WTC11 (cell line): ENCODE measurements at regions not wholly inside any gene's neighbourhood (a gene's known extent, or its start where the extent isn't known, plus 50 kb on each side); places are given as distances from the start of the nearest gene placed in this dataset.

Source experiments
- ATAC-seq: fragments of 200-7000 bp; cut with Tn5 transposase; 2 replicates; pipeline ENCODE4 v1.10.0; 2021; ENCODE audit warnings: mild to moderate bottlenecking, moderate library complexity
- CTCF ChIA-PET: fragments of 300-600 bp; sonication (Branson Sonifier 250); formaldehyde crosslinking; loops from one replicate; lab custom pipeline; 2021; ENCODE audit warnings: antibody characterized with exemption; lab: Charles Lee
- POLR2A ChIA-PET: fragments of 350-600 bp; sonication (Branson Sonifier 250); formaldehyde crosslinking; loops from one replicate; lab custom pipeline; 2021; ENCODE audit warnings: antibody characterized with exemption; lab: Charles Lee
- DNase-seq: peaks from one replicate; pipeline ENCODE4 v3.0.0; 2021; ENCODE audit warnings: low spot score
- H3K27ac Mint-ChIP-seq: 2 replicates; pipeline ENCODE4 v1.8.0; 2021; ENCODE audit warnings: mixed read lengths
- H3K27me3 Mint-ChIP-seq: 2 replicates; pipeline ENCODE4 v1.8.0; 2021; ENCODE audit warnings: low read depth, mild to moderate bottlenecking, moderate library complexity, mixed read lengths
- H3K36me3 Mint-ChIP-seq: 2 replicates; pipeline ENCODE4 v1.8.0; 2021; ENCODE audit warnings: mixed read lengths
- H3K4me1 Mint-ChIP-seq: 2 replicates; pipeline ENCODE4 v1.8.0; 2022; ENCODE audit warnings: mixed read lengths
- H3K4me3 Mint-ChIP-seq: 2 replicates; pipeline ENCODE4 v1.8.0; 2021; ENCODE audit warnings: mild to moderate bottlenecking, moderate library complexity, mixed read lengths
- H3K9me3 Mint-ChIP-seq: 2 replicates; pipeline ENCODE4 v1.8.0; 2021; ENCODE audit warnings: mixed read lengths
- ATF2 ChIP-seq: sonication (generic); formaldehyde crosslinking; IDR thresholded peaks from 2 replicates; pipeline ENCODE4 v1.8.1; 2022; ENCODE audit warnings: low read depth, missing genetic modification reagents, borderline replicate concordance
- CBFB ChIP-seq: sonication (generic); formaldehyde crosslinking; IDR thresholded peaks from 2 replicates; pipeline ENCODE4 v1.8.1; 2022; ENCODE audit warnings: mild to moderate bottlenecking, low read depth, missing genetic modification reagents
- CREB1 ChIP-seq: sonication (generic); formaldehyde crosslinking; IDR thresholded peaks from 2 replicates; pipeline ENCODE4 v1.8.0; 2023; ENCODE audit warnings: mild to moderate bottlenecking, missing genetic modification reagents
- EMX1 ChIP-seq: fragments of 250-450 bp; sonication (Bioruptor Pico); IDR thresholded peaks from 2 replicates; pipeline ENCODE4 v1.8.0; 2021; ENCODE audit warnings: mild to moderate bottlenecking
- GABPB1 ChIP-seq: sonication (generic); formaldehyde crosslinking; IDR thresholded peaks from 2 replicates; pipeline ENCODE4 v1.8.1; 2023; ENCODE audit warnings: mild to moderate bottlenecking, missing genetic modification reagents
- JAZF1 ChIP-seq: fragments of 250-450 bp; sonication (Bioruptor Pico); IDR thresholded peaks from 2 replicates; pipeline ENCODE4 v1.9.0; 2021; ENCODE audit warnings: moderate library complexity, mild to moderate bottlenecking, inconsistent platforms
- MAX ChIP-seq: sonication (generic); formaldehyde crosslinking; IDR thresholded peaks from 2 replicates; pipeline ENCODE4 v1.8.0; 2022; ENCODE audit warnings: mild to moderate bottlenecking, missing genetic modification reagents
- MLX ChIP-seq: sonication (generic); formaldehyde crosslinking; IDR thresholded peaks from 2 replicates; pipeline ENCODE4 v1.8.1; 2023; ENCODE audit warnings: mild to moderate bottlenecking, missing genetic modification reagents, moderate library complexity
- MXD4 ChIP-seq: fragments of 250-450 bp; sonication (Bioruptor Pico); IDR thresholded peaks from 2 replicates; pipeline ENCODE4 v1.8.0; 2021; ENCODE audit warnings: mild to moderate bottlenecking, moderate library complexity, borderline replicate concordance
- NFYB ChIP-seq: sonication (generic); formaldehyde crosslinking; conservative IDR thresholded peaks from 2 replicates; pipeline ENCODE4 v1.8.0; 2022; ENCODE audit warnings: low read depth, missing genetic modification reagents
- PREB ChIP-seq: sonication (generic); formaldehyde crosslinking; IDR thresholded peaks from 2 replicates; pipeline ENCODE4 v1.8.1; 2022; ENCODE audit warnings: mild to moderate bottlenecking, missing genetic modification reagents, moderate library complexity, borderline replicate concordance
- PRRX2 ChIP-seq: fragments of 250-450 bp; sonication (Bioruptor Pico); IDR thresholded peaks from 2 replicates; pipeline ENCODE4 v1.8.0; 2021; ENCODE audit warnings: mild to moderate bottlenecking
- STAT6 ChIP-seq: sonication (generic); formaldehyde crosslinking; conservative IDR thresholded peaks from 2 replicates; pipeline ENCODE4 v1.8.1; 2023; ENCODE audit warnings: mild to moderate bottlenecking, low read depth, missing genetic modification reagents, moderate library complexity
- ZNF121 ChIP-seq: sonication (generic); formaldehyde crosslinking; IDR thresholded peaks from 2 replicates; pipeline ENCODE4 v1.8.0; 2023; ENCODE audit warnings: missing genetic modification reagents
- ZNF263 ChIP-seq: sonication (generic); formaldehyde crosslinking; IDR thresholded peaks from 2 replicates; pipeline ENCODE4 v1.8.1; 2022; ENCODE audit warnings: low read depth, mild to moderate bottlenecking, moderate library complexity, missing genetic modification reagents
- ZNF532 ChIP-seq: fragments of 250-450 bp; sonication (Bioruptor Pico); IDR thresholded peaks from 2 replicates; pipeline ENCODE4 v1.9.0; 2021; ENCODE audit warnings: mild to moderate bottlenecking, borderline replicate concordance
- ZNF671 ChIP-seq: fragments of 250-450 bp; sonication (Bioruptor Pico); IDR thresholded peaks from 2 replicates; pipeline ENCODE4 v1.8.0; 2021; ENCODE audit warnings: mild to moderate bottlenecking

GRCh38 chr2:16032282-16033031 is 92.1 kb downstream of the MYCN start:
- no peak for DNase-seq
- POLR2A ChIA-PET = no interaction called here
- Mint-ChIP-seq H3K4me1 (peaks cover 41% of the 10 kb centered on the region), H3K36me3 (no peaks in the 10 kb centered on the region), H3K27me3 (no peaks in the 10 kb centered on the region), H3K9me3 (no peaks in the 10 kb centered on the region)
- TF ChIP-seq MAX (CRISPR knock-in tag) (no peak), EMX1 (no peak), ZNF671 (CRISPR knock-in tag) (no peak), JAZF1 (CRISPR knock-in tag) (no peak), ZNF263 (no peak), MXD4 (CRISPR knock-in tag) (no peak), GABPB1 (CRISPR knock-in tag) (no peak), MLX (CRISPR knock-in tag) (no peak)
- TF ChIP-seq, all 79 proteins: peak for 0
- no peak overlapping the region for H3K4me3 Mint-ChIP-seq
- no peak for ATAC-seq
- no peak overlapping the region for H3K27ac Mint-ChIP-seq
- CTCF ChIA-PET = interaction anchor here (0.6 to 2.1 kb wide), 2 partner anchors 76 to 88 kb away, joined by 3 to 12 read pairs; no protein-coding TSS in a partner anchor

- no peak for TF ChIP-seq PRRX2 (CRISPR knock-in tag)
- no peak for TF ChIP-seq PREB
- no peak for TF ChIP-seq NFYB (CRISPR knock-in tag)
- TF ChIP-seq STAT6 (CRISPR knock-in tag) = no peak
- no peak for TF ChIP-seq CREB1 (CRISPR knock-in tag)
- no peak for TF ChIP-seq ZNF263
- TF ChIP-seq ATF2 = no peak
- TF ChIP-seq CBFB (CRISPR knock-in tag) = no peak
- peaks cover 45% of the 10 kb centered on the region for H3K4me1 Mint-ChIP-seq
Measured at GRCh38 chr2:16031848-16032159, 91.5 kb downstream of the MYCN start.

GRCh38 chr2:16031058-16031847 is 90.9 kb downstream of the MYCN start:
- H3K27ac Mint-ChIP-seq = no peak overlapping the region
- CTCF ChIA-PET = interaction anchor here (1.2 to 1.8 kb wide), 2 partner anchors 87 to 251 kb away, joined by 3 to 4 read pairs; no protein-coding TSS in a partner anchor
- no peak for ATAC-seq

More at GRCh38 chr2:16031848-16032159, 91.5 kb downstream of the MYCN start:
- H3K9me3 Mint-ChIP-seq = no peaks in the 10 kb centered on the region
- CTCF ChIA-PET = no interaction called here
- no peaks in the 10 kb centered on the region for H3K36me3 Mint-ChIP-seq
- no peak overlapping the region for H3K27ac Mint-ChIP-seq
- ATAC-seq = no peak
- no peaks in the 10 kb centered on the region for H3K27me3 Mint-ChIP-seq
- POLR2A ChIA-PET = no interaction called here
- H3K4me3 Mint-ChIP-seq = no peak overlapping the region
- DNase-seq = no peak

More at GRCh38 chr2:16031058-16031847, 90.9 kb downstream of the MYCN start:
- Mint-ChIP-seq H3K36me3 (no peaks in the 10 kb centered on the region), H3K4me1 (peaks cover 49% of the 10 kb centered on the region), H3K9me3 (no peaks in the 10 kb centered on the region), H3K4me3 (no peak overlapping the region), H3K27me3 (0 out of 2 replicates have a peak, but pooled peaks cover under 1% of the 10 kb centered on the region)
- DNase-seq = no peak
- TF ChIP-seq ZNF121 (CRISPR knock-in tag) (no peak), PREB (no peak), ZNF532 (no peak)
- POLR2A ChIA-PET = no interaction called here
